ENCODE measurements at regions not wholly inside any gene's neighbourhood (a gene's known extent, or its start where the extent isn't known, plus 50 kb on each side); places are given as distances from the start of the nearest gene placed in this dataset.

GRCh38 chr2:67337903-67338302 is 59.2 kb upstream of the ETAA1 start:
- Histone ChIP-seq H3F3A (ENCODE audit: insufficient read depth, low read length) (no peaks in the 10 kb centered on the region), H3K36me3 (replicated peaks; ENCODE audit: insufficient read depth, low read length) (no peaks in the 10 kb centered on the region), H3K9me2 (replicated peaks; ENCODE audit: insufficient read depth, low read length) (no peaks in the 10 kb centered on the region), H3K27me3 (replicated peaks; ENCODE audit: insufficient read depth, low read length) (no peaks in the 10 kb centered on the region), H3K4me3 (ENCODE audit: low read length) (no peak overlapping the region), H4K20me1 (ENCODE audit: insufficient read depth, low read length) (no peaks in the 10 kb centered on the region), H3K9me3 (replicated peaks; ENCODE audit: insufficient read depth, low read length) (no peaks in the 10 kb centered on the region), H3K4me1 (ENCODE audit: low read length) (no peaks in the 10 kb centered on the region), H3K9ac (ENCODE audit: low read length) (no peak overlapping the region), H2AFZ (ENCODE audit: low read length) (no peak overlapping the region), H3K27ac (ENCODE audit: low read length) (no peak overlapping the region), H3K4me2 (ENCODE audit: low read depth, low read length) (no peak overlapping the region), H3K79me2 (ENCODE audit: low read length) (no peaks in the 10 kb centered on the region)
- TF ChIP-seq EZH2phosphoT487 (IDR thresholded peaks at IDR 0.05; ENCODE audit: low read length) (no peak), EZH2 (optimal IDR thresholded peaks at IDR 0.05; ENCODE audit: low read depth, low read length) (no peak)
- TF ChIP-seq, protein P1, sequence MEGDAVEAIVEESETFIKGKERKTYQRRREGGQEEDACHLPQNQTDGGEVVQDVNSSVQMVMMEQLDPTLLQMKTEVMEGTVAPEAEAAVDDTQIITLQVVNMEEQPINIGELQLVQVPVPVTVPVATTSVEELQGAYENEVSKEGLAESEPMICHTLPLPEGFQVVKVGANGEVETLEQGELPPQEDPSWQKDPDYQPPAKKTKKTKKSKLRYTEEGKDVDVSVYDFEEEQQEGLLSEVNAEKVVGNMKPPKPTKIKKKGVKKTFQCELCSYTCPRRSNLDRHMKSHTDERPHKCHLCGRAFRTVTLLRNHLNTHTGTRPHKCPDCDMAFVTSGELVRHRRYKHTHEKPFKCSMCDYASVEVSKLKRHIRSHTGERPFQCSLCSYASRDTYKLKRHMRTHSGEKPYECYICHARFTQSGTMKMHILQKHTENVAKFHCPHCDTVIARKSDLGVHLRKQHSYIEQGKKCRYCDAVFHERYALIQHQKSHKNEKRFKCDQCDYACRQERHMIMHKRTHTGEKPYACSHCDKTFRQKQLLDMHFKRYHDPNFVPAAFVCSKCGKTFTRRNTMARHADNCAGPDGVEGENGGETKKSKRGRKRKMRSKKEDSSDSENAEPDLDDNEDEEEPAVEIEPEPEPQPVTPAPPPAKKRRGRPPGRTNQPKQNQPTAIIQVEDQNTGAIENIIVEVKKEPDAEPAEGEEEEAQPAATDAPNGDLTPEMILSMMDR (IDR thresholded peaks at IDR 0.05; ENCODE audit: low read length), result no peak
- DNase-seq, result no peak

DNA sequence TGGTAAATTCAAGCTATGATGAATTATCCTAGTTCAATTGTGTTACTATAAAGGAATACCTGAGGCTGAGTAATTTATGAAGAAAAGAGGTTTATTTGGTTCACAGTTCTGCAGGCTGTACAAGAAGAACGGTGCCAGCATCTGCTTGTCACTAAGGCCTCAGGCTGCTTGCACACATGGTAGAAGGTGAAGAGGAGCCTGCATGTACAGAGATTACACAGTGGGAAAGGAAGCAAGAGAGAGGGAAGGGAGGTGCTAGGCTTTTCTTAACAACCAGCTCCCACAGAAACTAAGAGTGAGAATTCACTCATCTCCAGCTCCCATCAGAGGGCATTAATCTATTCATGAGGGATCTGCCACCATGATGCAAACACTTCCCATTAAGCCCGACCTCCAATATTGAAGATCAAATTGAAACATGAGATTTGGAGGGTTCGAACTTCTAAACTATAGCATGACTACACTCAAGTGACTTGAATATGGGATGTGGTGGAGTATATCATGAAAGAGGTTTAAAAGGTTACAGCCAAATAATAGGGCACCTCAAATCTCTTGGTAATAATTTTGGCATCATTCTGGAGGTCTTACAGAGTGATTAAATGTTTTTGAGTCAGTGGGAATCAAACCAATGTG is 58.4 kb upstream of the ETAA1 start:
- Histone ChIP-seq H3K27ac (ENCODE audit: low read length) (no peak overlapping the region), H4K20me1 (ENCODE audit: insufficient read depth, low read length) (no peaks in the 10 kb centered on the region), H3K9me2 (replicated peaks; ENCODE audit: insufficient read depth, low read length) (no peaks in the 10 kb centered on the region), H3F3A (ENCODE audit: insufficient read depth, low read length) (no peaks in the 10 kb centered on the region), H3K79me2 (ENCODE audit: low read length) (no peaks in the 10 kb centered on the region), H3K4me1 (ENCODE audit: low read length) (no peaks in the 10 kb centered on the region), H2AFZ (ENCODE audit: low read length) (no peak overlapping the region), H3K36me3 (replicated peaks; ENCODE audit: insufficient read depth, low read length) (no peaks in the 10 kb centered on the region), H3K27me3 (replicated peaks; ENCODE audit: insufficient read depth, low read length) (no peaks in the 10 kb centered on the region), H3K4me3 (ENCODE audit: low read length) (no peak overlapping the region), H3K4me2 (ENCODE audit: low read depth, low read length) (no peak overlapping the region), H3K9me3 (replicated peaks; ENCODE audit: insufficient read depth, low read length) (no peaks in the 10 kb centered on the region), H3K9ac (ENCODE audit: low read length) (no peak overlapping the region)
- TF ChIP-seq, protein P1 (IDR thresholded peaks at IDR 0.05; ENCODE audit: low read length), result no peak
- no peak for TF ChIP-seq EZH2 (optimal IDR thresholded peaks at IDR 0.05; ENCODE audit: low read depth, low read length)
- TF ChIP-seq EZH2phosphoT487 (IDR thresholded peaks at IDR 0.05; ENCODE audit: low read length), result no peak
- DNase-seq, result no peak

GRCh38 chr2:67339234-67339885 is 57.8 kb upstream of the ETAA1 start:
- Histone ChIP-seq H3K9ac (ENCODE audit: low read length) (no peak overlapping the region), H3K4me2 (ENCODE audit: low read depth, low read length) (no peak overlapping the region), H4K20me1 (ENCODE audit: insufficient read depth, low read length) (no peaks in the 10 kb centered on the region), H3K9me2 (replicated peaks; ENCODE audit: insufficient read depth, low read length) (no peaks in the 10 kb centered on the region), H3F3A (ENCODE audit: insufficient read depth, low read length) (no peaks in the 10 kb centered on the region), H3K4me1 (ENCODE audit: low read length) (no peaks in the 10 kb centered on the region), H3K79me2 (ENCODE audit: low read length) (no peaks in the 10 kb centered on the region), H3K36me3 (replicated peaks; ENCODE audit: insufficient read depth, low read length) (no peaks in the 10 kb centered on the region), H3K27me3 (replicated peaks; ENCODE audit: insufficient read depth, low read length) (no peaks in the 10 kb centered on the region), H3K27ac (ENCODE audit: low read length) (no peak overlapping the region), H3K4me3 (ENCODE audit: low read length) (no peak overlapping the region), H2AFZ (ENCODE audit: low read length) (no peak overlapping the region), H3K9me3 (replicated peaks; ENCODE audit: insufficient read depth, low read length) (no peaks in the 10 kb centered on the region)
- TF ChIP-seq EZH2phosphoT487 (IDR thresholded peaks at IDR 0.05; ENCODE audit: low read length), result no peak
- no peak for TF ChIP-seq EZH2 (optimal IDR thresholded peaks at IDR 0.05; ENCODE audit: low read depth, low read length)
- DNase-seq, result no peak

All from MM.1S (cell line).